ENCODE measurements at regions not wholly inside any gene's neighbourhood (a gene's known extent, or its start where the extent isn't known, plus 50 kb on each side); places are given as distances from the start of the nearest gene placed in this dataset.
"Not testable (repeated sequence)": the region's sequence is repeated elsewhere in the genome, so short reads cannot be mapped to it uniquely, and the experiment has no call there.

DNA sequence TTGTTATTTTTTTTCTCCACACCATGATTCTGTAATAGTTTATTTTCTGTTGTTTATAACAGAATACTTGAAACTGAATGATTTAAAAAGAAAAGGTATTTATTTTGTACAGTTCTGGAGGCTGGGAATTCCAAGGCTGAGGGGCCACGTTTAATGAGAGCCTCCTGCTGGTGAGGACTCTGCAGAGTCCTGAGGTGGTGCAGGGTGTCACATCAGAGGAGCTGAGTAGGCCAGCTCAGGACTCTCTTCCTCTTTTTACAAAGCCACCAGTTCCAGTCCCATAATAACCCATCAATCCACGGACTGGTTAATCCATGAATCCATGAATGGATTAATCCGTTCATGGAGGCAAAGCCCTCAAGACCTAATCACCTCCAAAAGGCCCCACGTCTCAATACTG is 71.6 kb downstream of the TFAP2A start:
- DNase-seq = no peak

- DNase-seq = no peak
Measured at GRCh38 chr6:10341605-10342004, 73.3 kb downstream of the TFAP2A start.

- DNase-seq = no peak
Measured at GRCh38 chr6:10338151-10338550, 76.7 kb downstream of the TFAP2A start.

GRCh38 chr6:10337376-10337775 is 77.5 kb downstream of the TFAP2A start:
- not testable (repeated sequence) for DNase-seq

DNA sequence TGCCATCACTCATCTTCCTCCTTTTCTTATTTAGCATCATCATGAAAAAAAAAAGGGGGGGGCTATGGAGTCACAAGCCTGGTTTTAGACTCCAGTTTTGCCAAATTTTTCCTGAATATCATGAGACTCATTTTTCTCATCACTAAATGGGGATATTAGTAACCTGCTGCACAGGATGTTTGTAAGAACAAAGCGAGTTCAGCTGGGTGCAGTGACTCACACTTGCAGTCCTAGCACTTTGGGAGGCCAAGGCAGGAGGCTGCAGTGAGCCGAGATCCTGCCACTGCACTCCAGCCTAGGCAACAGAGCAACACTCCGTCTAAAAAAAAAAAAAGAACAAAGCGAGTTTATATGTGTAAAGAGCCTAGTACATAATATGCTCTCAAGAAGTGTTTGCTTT is 82.8 kb downstream of the TFAP2A start:
- no peak for DNase-seq

- no peak for DNase-seq
Measured at GRCh38 chr6:10331334-10331968, 83.4 kb downstream of the TFAP2A start.

- no peak for DNase-seq
Measured at GRCh38 chr6:10330515-10330914, 84.4 kb downstream of the TFAP2A start.

GRCh38 chr6:10323018-10323417 is 91.9 kb downstream of the TFAP2A start:
- DNase-seq = no peak

DNA sequence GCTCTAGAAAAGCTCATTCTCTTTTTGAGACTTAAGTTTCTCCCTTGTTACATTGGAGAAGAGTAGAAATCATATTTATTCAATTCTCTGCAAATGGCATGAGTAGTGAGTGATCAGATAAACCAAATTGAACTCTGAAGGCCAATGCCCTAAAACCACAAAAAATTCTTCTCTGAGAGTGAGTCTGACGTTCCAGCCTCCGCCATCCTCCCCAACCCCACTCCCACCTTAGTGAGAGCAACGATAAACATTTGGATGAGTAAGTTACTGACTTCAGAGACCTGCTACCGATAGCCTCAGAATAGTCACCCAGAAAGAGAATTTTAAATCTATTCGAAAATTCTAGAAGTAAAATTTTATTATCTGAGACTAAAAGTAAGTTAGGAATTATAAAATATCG is 94.6 kb downstream of the TFAP2A start:
- DNase-seq = no peak

DNA sequence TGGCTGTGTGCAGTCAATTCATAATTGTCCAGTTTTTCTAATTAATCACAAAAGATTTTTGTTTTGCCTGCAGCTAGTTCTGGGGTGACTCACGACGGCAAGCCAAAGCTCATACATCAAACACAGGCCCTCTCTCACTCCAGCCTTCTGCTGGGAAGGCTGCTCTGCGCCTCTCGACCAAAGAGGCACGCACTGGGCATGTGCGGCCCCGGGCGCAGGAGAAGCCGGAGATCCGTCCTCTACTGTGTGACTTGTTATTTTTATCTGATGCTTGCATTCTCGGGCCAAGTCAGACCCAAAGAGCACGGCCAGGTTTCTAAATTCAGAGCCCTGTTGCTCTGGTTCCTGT is 98.5 kb downstream of the TFAP2A start:
- DNase-seq = no peak

DNA sequence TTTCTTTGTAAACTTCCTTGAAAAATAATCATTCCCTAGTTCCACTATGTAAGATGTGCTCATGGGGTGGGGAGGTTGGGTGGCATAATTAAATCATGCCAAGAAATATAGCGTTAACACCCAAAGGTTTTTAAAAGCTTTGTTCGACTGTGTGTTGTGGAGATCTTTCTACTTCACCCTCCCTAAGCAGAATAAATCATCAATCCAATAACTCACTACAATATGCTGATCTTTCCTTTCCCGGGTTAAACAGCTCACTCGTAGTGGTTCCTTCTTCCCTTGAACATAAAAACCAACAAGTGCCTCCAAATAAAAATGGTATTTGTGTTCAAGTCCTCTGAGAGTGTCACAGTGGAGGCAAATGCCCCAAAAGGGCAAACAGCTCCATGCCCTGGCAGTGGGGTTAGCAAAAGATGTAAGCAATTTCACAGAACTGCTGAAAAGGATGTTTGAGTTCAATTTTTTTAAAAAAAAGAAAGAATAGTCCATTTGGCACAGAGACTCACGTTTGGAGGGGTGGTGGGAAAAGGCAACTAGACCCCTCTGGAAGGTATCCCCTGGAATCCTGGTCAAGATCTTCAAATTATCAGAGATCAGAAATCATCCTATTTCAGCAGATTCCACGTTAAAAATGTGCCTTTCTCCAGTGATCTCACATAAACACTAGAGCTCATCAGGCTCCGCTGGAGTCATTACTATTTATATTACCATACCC is 99.1 kb downstream of the TFAP2A start:
- no peak for DNase-seq

DNA sequence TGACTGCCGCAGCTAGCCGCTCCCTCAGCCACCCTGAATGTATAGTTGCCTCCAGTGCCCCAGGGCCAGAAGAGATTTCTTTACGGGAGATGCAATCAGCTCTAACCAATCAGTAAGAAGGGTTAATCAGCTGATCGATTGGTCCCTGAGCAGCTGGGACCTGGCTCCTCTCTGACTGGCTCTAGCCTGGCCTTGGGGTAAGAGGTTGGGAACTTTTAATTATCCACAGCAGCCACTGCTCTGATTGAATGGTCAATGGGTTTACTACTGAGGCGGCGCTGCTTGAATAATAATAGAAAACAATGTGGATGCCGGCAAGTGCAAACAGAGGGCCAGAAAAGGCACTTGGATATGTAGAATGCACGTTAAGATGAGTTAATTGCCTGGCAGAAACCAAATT is 99.8 kb downstream of the TFAP2A start:
- no peak for DNase-seq

DNA sequence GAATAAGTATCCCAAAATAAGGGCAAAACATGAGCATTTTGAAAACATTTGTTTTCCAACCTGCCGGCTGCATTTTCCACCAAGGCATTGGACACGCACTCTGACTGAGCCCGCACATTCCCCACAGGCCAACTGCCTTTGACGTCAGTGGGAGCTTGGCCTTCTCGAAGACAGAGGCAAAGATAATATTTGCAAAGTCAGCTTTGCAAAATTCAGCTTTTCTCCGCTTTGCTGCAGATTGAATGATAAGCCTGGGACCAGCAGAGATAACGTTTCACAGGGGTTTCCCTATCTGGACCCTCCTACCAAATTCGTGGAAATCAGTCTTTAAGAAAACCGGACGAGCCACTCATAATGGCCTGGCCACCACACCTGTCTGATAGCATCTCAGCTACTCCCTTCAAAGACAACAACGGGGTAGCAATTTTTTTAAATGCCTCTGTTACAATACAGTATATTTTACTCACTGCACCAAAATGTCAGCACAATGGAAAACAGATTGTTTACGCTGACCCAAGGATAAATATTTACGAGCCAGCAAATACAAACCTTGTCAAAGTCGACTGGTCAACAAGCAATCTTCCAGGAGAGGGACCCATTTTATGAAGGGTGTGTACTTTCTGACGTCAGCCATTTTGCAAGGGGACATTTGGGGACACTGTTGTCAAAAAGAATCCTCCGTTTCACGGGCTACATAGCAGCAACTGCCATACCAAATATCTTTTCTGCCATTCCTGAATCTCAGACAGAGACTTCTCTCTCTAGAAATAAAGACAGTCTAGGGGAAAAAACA is 100.5 kb downstream of the TFAP2A start:
- no peak for DNase-seq

GRCh38 chr6:10313799-10314162 is 101.1 kb downstream of the TFAP2A start:
- DNase-seq = no peak

DNA sequence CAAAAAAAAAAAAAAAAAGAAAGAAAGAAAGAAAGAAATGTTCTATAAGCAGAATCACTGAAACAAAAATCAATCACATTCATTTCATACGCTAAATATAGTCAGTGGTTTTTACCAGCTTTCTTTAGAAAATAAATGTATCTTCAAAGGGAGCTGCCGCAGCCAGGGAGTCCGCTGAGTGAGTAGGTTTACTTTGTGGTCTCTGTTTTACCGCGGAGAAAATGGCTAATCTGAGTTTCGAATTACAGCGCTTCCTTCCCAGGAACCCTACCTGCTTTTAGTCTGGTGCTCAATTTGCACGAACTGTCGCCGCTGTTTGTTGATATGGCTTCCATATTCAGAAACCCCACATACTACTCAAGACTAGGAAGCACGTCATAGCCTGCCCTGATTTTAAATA is 102.4 kb downstream of the TFAP2A start:
- DNase-seq = no peak

GRCh38 chr6:10311546-10312405 is 103.1 kb downstream of the TFAP2A start:
- not testable (repeated sequence) for DNase-seq

DNA sequence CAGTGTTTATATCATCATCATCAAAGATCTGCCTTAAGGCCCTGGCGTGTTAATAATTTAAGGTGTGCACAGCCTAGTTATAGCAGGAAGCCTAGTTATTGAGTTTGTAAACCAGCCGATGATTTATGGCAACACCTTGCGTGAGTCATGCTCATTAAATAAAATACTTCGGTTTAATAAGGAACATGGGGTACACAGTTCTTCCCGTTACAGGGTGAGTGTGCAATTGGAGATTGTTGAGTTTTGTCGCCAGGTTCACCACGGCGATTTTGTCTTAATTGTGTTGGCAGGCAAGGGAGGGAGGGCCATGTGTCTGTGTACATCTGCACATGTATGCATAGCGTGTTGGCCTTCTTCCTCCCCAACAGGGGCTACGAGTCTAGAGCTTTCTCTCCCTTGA is 104.0 kb downstream of the TFAP2A start:
- DNase-seq = no peak

- no peak for DNase-seq
Measured at GRCh38 chr6:10310330-10310653, 104.6 kb downstream of the TFAP2A start.

GRCh38 chr6:10309457-10310329 is 105.2 kb downstream of the TFAP2A start:
- no peak for DNase-seq

DNA sequence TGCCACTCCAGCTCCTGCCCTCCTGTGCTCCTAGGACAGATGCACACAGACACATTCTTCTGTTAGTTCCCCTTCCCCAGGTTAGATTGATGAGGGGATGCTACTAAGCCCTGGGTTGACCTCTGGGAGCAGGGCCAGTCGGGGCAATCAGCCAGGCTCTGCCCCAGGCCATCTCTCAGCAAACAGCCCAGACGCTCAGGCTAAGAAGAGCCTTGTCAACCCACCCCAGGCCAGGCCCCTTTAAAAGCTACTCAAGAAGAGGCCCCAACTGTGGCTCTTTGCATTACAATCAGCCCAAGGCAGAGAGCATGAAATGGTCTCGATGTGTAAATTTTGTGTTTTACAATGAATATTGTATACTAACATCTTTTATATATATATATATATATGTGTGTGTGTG is 107.4 kb downstream of the TFAP2A start:
- no peak for DNase-seq

GRCh38 chr6:10307028-10307427 is 107.8 kb downstream of the TFAP2A start:
- DNase-seq = no peak

DNA sequence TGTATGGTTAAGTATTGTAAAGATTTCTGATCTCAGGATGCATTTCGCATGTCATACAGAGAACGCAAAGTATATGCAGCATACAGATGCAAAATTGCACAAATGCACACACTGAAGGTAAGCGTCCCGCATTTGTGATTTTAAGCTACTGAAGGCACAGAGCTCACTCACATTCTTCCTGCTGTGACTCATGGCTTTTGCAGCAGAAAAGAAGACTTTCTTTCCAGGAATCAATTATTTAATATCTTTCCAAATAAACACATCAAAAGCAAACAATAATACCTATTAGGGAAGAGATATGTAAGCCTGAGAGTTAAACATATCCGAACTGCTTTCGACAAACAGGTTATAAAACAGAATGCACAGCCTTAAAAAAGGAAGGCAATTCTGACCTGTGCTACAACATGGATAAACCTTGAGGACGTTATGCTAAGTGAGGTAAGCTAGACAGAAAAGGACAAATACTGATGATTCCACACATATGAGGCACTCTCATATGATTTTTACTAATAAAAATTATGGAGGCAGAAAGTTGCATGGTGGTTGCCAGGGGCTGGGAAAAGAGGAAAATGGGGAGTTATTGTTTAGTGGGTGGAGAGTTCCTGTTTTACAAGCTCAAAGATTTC is 109.0 kb downstream of the TFAP2A start:
- DNase-seq = no peak

Measured in stimulated activated naive CD4-positive, alpha-beta T cell treated with Interleukin-2 at 50 U/mL for 16 hours (primary cell).